ENCODE measurements at regions not wholly inside any gene's neighbourhood (a gene's known extent, or its start where the extent isn't known, plus 50 kb on each side); places are given as distances from the start of the nearest gene placed in this dataset.

DNA sequence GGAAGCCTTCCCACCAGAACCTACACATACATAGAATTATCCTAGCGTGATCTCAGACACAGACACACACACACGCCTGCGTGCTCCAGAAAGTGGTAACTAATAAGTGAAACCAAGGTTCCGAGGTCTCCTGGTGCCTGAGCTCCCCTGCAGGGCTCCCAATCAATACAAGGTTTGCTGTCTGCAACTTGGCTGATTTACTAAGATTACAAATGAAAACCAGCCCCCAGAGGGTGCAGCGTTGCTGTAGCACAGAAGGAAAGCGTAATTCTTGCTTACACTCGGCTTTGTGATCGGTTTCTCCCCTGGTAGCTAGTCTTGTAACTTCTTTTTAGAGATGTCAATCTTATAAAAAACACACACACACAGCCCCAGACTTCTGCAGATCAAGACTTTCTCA is 334.1 kb upstream of the XYLT1 start:
- TF ChIP-seq, protein P1, sequence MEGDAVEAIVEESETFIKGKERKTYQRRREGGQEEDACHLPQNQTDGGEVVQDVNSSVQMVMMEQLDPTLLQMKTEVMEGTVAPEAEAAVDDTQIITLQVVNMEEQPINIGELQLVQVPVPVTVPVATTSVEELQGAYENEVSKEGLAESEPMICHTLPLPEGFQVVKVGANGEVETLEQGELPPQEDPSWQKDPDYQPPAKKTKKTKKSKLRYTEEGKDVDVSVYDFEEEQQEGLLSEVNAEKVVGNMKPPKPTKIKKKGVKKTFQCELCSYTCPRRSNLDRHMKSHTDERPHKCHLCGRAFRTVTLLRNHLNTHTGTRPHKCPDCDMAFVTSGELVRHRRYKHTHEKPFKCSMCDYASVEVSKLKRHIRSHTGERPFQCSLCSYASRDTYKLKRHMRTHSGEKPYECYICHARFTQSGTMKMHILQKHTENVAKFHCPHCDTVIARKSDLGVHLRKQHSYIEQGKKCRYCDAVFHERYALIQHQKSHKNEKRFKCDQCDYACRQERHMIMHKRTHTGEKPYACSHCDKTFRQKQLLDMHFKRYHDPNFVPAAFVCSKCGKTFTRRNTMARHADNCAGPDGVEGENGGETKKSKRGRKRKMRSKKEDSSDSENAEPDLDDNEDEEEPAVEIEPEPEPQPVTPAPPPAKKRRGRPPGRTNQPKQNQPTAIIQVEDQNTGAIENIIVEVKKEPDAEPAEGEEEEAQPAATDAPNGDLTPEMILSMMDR (IDR thresholded peaks at IDR 0.05) = no peak
- H3K27ac ChIP-seq = no peak overlapping the region
- DNase-seq (no peak), ATAC-seq (no peak)
- intact Hi-C loops (cut with DNase I) = no loop called here
- no peaks in the 10 kb centered on the region for H3K36me3 ChIP-seq
- peaks cover 0 to 12% of the 10 kb centered on the region in 2 donors for H3K27me3 ChIP-seq
- no peak overlapping the region for H3K4me3 ChIP-seq
- H3K9me3 ChIP-seq = no peaks in the 10 kb centered on the region
- no peaks in the 10 kb centered on the region for H3K4me1 ChIP-seq

DNA sequence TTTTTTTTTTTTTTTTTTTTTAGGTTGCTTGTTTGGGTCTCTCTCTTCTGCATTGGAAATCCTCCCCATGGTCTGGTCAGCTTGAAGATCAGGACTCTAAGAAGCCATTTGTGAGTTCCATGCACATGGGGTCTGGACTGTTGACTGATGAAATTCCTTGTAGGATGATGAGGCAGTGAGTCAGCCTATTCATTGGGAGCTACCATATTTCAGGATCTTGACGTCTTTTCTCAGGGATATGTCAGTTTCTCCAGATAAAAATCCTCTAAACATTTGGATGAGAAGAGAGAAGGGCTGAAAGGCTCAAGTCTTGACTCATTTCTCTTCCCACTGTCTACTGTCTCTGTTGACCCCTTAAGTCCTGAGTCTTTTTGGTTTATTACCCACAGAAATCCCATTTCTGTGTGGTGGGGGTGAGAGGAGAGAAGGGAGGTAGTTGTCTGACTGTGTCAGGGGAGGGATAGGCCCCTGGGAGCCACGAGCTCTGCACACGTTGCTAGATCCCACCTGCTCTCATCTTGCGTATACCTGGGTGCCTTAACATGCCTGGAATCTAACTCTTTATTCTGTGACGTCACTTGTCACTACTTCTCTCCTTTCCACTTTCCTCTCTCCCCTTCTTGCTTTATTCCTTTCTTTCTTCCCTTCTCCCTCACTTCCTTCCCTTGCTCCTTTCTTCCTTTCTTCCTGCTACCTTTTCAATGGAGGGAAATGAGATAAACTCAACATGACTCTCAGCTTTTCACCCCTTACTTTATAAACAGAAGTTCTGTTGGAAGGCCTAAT is 333.1 kb upstream of the XYLT1 start:
- intact Hi-C loops (cut with DNase I) = no loop called here

DNA sequence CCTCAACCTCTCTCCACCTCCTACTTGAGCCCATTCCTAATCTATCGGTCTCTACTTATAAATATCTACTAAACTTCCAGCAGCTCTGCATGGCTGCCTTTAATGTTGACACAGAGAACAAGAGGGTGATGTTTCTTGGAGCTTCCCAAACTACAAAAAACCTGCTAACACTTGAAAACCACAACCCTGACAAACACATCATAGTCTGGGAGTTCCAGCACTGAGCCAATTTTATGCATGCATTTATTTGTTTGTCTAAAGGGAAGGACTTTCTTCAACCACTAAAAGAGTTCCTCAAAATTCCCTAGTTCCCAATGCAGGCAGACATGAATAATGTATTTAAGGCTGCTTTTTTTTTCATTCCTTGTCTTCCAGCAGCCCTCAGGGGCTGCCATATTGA is 331.8 kb upstream of the XYLT1 start:
- Histone ChIP-seq H3K9me3 (no peaks in the 10 kb centered on the region), H3K36me3 (no peaks in the 10 kb centered on the region), H3K27ac (no peak overlapping the region), H3K27me3 (peaks cover 0 to 12% of the 10 kb centered on the region in 2 donors), H3K4me3 (no peak overlapping the region), H3K4me1 (no peaks in the 10 kb centered on the region)
- DNase-seq (no peak), ATAC-seq (no peak)
- intact Hi-C loops (cut with DNase I) = no loop called here
- TF ChIP-seq, protein P1 (IDR thresholded peaks at IDR 0.05) = no peak

More for the DNA sequence above, 333.1 kb upstream of the XYLT1 start:
- no peaks in the 10 kb centered on the region for H3K36me3 ChIP-seq
- DNase-seq (no peak), ATAC-seq (no peak)
- H3K4me3 ChIP-seq = no peak overlapping the region
- no peak overlapping the region for H3K27ac ChIP-seq
- peaks cover 0 to 12% of the 10 kb centered on the region in 2 donors for H3K27me3 ChIP-seq
- no peaks in the 10 kb centered on the region for H3K4me1 ChIP-seq
- TF ChIP-seq, protein P1 (IDR thresholded peaks at IDR 0.05) = no peak
- no peaks in the 10 kb centered on the region for H3K9me3 ChIP-seq

DNA sequence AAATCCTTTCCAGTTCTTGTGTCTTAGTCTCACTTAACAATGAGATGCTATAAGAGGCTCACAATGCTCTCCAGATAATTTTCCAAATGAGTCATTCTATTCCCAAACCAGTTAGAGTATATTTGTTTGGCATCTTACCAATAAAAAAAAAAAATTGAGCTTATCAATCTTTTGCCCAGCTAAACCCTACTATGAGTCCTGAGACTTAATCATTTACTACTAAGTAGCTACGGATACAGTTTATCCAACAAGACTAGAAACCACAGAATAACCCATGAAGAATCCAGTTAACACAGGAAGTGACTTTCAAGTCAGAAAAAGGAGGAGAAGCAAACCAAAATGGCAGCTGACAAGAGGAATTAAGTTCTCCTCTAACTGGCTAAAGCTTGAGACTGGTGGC is 330.3 kb upstream of the XYLT1 start:
- Histone ChIP-seq H3K9me3 (no peaks in the 10 kb centered on the region), H3K27me3 (peaks cover 0 to 12% of the 10 kb centered on the region in 2 donors), H3K4me3 (no peak overlapping the region), H3K4me1 (no peaks in the 10 kb centered on the region), H3K27ac (no peak overlapping the region), H3K36me3 (no peaks in the 10 kb centered on the region)
- intact Hi-C loops (cut with DNase I) = no loop called here
- no peak for DNase-seq
- ATAC-seq = no peak
- TF ChIP-seq, protein P1 (IDR thresholded peaks at IDR 0.05) = no peak

DNA sequence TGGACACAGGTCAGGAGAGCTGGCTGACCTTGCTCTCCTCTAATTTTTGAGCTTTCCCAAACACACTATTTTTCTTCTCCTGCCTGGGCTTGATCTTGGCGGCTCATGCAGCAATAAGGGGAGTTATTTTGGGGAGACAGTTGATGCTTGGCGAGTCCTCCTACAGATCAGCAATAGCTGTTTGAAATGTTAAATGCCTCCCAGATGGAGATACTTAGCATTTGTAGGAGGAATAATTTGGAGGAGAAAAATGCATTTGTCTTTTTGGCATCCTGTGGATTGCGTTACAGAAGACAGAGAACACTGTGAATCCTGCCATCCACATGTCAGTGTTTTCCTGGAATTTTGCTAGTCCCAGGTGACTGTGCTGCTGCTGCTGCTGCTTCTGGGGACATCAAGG is 328.0 kb upstream of the XYLT1 start:
- H3K36me3 ChIP-seq = no peaks in the 10 kb centered on the region
- TF ChIP-seq, protein P1 (IDR thresholded peaks at IDR 0.05) = no peak
- H3K9me3 ChIP-seq = no peaks in the 10 kb centered on the region
- intact Hi-C loops (cut with DNase I) = no loop called here
- H3K4me3 ChIP-seq = no peak overlapping the region
- H3K27ac ChIP-seq = no peak overlapping the region
- no peaks in the 10 kb centered on the region for H3K4me1 ChIP-seq
- DNase-seq = no peak
- no peaks in the 10 kb centered on the region for H3K27me3 ChIP-seq
- ATAC-seq = no peak

Data from left lung (tissue), 4 donors.